Aorta (tissue), 5 donors: ENCODE measurements at regions not wholly inside any gene's neighbourhood (a gene's known extent, or its start where the extent isn't known, plus 50 kb on each side); places are given as distances from the start of the nearest gene placed in this dataset.
A peak's percentile ranks its signal among the peaks of the same experiment; 100 is the strongest.
"Not testable (repeated sequence)": the region's sequence is repeated elsewhere in the genome, so short reads cannot be mapped to it uniquely, and the experiment has no call there.

Experiments
- ATAC-seq: fragments of 200-7000 bp; cut with Tn5 transposase; one replicate; pipeline ENCODE4 v1.9.1; 2022; ENCODE audit warnings: moderate library complexity; ENCODE audit not compliant: low FRiP score
- DNase-seq, 2 donors: peaks; one replicate each; pipeline ENCODE4 v3.0.0-alpha.2; 2020
- H3K27ac ChIP-seq, 2 donors: one replicate each; pipeline ENCODE4 v1.5.1; 2013; ENCODE audit warnings: low read length in 2 of 2, mild to moderate bottlenecking in 2 of 2, moderate library complexity in 2 of 2, control low read depth in 1 of 2, inconsistent platforms in 1 of 2, low read depth in 1 of 2
- H3K27me3 ChIP-seq, 2 donors: one replicate each; pipeline ENCODE4 v1.6.1; 2013; ENCODE audit warnings: control low read depth in 1 of 2, low read length in 1 of 2, mild to moderate bottlenecking in 1 of 2, moderate library complexity in 1 of 2; ENCODE audit not compliant: insufficient read depth in 2 of 2, control insufficient read depth in 1 of 2
- H3K36me3 ChIP-seq, 2 donors: one replicate each; pipeline ENCODE4 v1.6.1; 2013; ENCODE audit warnings: control low read depth in 1 of 2, low read length in 1 of 2, mild to moderate bottlenecking in 1 of 2; ENCODE audit not compliant: insufficient read depth in 2 of 2, control insufficient read depth in 1 of 2
- H3K4me1 ChIP-seq, 2 donors: one replicate each; pipeline ENCODE4 v1.6.1; 2013; ENCODE audit warnings: low read length in 2 of 2, control low read depth in 1 of 2, mild to moderate bottlenecking in 1 of 2, moderate library complexity in 1 of 2; ENCODE audit not compliant: insufficient read depth in 2 of 2, control insufficient read depth in 1 of 2
- H3K4me3 ChIP-seq, 2 donors: one replicate each; pipeline ENCODE4 v1.5.1; 2013; ENCODE audit warnings: low read length in 2 of 2, control low read depth in 1 of 2, mild to moderate bottlenecking in 1 of 2
- H3K9me3 ChIP-seq: one replicate; pipeline ENCODE4 v1.6.1; 2013; ENCODE audit warnings: mild to moderate bottlenecking, low read length; ENCODE audit not compliant: control insufficient read depth
- WGBS, 2 donors: extraction: QIAGEN DNeasy Blood & Tissue Kit; methylation state at CpG; one replicate each; pipeline ENCODE4 v1.1.7; 2013; 5-methylcytosine and 5-hydroxymethylcytosine counted together
- intact Hi-C, 2 donors: fragments of 100-400 bp; cut with DNase I; formaldehyde crosslinking; loops; one replicate each; pipeline versions ENCODE4 v1.14.2 to v1.15.0; 2022
- donor health status: healthy with polysubstance abuse.
- donor health status: Bipolar disorder and iron deficiency.
- donor health status: DM: no; HTN: no; CAD: no.
- donor health status: DM: no; HTN: no; CAD: no.
- donor health status: DM: yes; HTN: yes; CAD: no.

DNA sequence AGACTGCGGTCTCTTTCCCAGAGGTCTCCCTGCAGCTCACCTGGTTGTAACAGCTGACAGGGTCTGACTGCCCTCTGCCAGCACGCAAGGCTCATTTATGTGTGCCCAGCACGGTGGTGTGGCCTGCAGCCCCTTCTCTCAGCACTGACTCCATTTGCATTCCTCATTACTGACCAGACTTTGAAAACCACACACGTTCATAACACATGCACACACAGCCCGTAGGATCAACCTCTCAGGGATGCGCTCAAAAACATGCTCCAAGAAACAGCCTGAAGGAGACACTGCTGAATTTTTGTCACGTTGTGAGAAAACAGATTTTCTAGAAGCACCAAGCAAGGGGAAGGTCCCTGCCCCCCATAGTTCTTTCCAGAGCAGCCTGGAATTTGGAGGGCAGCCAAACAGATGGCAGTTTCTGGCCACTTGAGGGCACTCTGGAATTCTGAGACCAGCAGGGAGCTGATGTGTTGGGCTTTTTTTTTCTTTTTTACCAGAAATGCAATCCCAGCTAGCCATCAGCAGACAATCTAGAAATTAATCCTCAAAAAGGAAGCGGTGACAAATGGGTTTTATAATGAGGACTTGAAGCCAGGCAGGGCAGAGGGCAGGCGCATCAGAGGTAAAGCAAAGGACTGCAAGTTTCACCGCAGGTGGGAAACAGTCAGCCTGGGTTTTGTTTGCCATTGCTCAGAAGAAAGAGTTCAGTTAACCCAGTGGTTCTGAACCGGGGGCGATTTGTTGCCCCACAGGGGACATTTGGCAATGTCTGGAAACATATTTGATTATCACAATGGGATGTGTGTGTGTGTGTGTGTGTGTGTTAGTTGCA, 170.5 kb upstream of the PROK2 start:
- no peak overlapping the region for H3K27ac ChIP-seq
- intact Hi-C loops = loop anchor here (2.0 to 5.0 kb wide), 3 partner anchors 312 to 867 kb away; no protein-coding TSS in a partner anchor
- H3K36me3 ChIP-seq = no peaks in the 10 kb centered on the region
- no peaks in the 10 kb centered on the region for H3K9me3 ChIP-seq
- H3K4me3 ChIP-seq = no peak overlapping the region
- WGBS, 2 donors = 44 to 45% methylated on average over 12 of the region's 12 CpGs
- peak; percentile 82 to 87 for DNase-seq
- peak; percentile 87 for ATAC-seq
- H3K4me1 ChIP-seq = no peaks in the 10 kb centered on the region
- no peaks in the 10 kb centered on the region for H3K27me3 ChIP-seq

DNA sequence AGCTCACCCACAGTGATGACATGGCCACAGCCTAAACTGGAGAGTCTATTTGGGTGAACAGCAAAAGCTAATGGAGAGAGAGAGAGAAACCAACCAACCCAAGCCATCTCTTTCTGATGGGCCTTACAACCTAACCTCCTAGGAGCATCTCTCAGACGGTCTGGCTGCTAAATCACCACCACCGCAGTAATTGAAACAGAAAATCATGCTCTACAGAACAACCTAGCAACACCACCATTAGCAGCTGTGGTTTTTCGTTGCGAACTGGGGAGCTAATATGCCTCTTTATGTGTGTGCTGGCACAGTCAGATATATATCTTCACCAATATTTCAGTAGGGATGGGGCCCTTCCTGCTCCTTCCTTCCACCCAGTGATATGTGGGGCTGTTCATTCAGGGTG, 166.9 kb upstream of the PROK2 start:
- H3K4me3 ChIP-seq = no peak overlapping the region
- no peaks in the 10 kb centered on the region for H3K9me3 ChIP-seq
- H3K4me1 ChIP-seq = no peaks in the 10 kb centered on the region
- H3K27me3 ChIP-seq = no peaks in the 10 kb centered on the region
- intact Hi-C loops = no loop called here
- ATAC-seq (no peak), DNase-seq (no peak)
- 70 to 71% methylated on average over 4 of the region's 4 CpGs for WGBS, 2 donors
- no peaks in the 10 kb centered on the region for H3K36me3 ChIP-seq
- no peak overlapping the region for H3K27ac ChIP-seq

DNA sequence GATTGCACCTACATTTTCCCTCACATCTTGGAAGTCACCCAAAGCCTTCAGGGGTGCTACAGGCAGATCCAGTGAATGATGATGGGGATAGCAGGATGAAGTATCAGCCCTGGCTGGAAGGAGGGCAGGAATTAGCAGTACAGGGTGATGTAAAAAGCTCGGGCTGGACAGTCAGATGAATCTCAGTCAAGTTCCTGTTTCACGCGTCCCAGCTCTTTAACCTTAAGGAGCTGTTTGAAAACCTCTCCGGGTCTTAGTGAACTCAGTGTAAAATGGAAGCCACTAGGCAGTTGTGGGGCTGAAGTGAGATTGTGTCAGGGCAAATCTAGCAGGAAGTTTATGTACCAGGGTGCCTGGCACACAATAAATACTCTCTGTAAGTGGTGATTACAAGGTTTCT, 166.4 kb upstream of the PROK2 start:
- intact Hi-C loops = no loop called here
- ATAC-seq = no peak
- Histone ChIP-seq H3K4me1 (no peaks in the 10 kb centered on the region), H3K9me3 (no peaks in the 10 kb centered on the region), H3K27me3 (no peaks in the 10 kb centered on the region), H3K27ac (no peak overlapping the region), H3K4me3 (no peak overlapping the region), H3K36me3 (no peaks in the 10 kb centered on the region)
- no peak for DNase-seq
- WGBS, 2 donors = 86 to 87% methylated on average over 4 of the region's 4 CpGs

DNA sequence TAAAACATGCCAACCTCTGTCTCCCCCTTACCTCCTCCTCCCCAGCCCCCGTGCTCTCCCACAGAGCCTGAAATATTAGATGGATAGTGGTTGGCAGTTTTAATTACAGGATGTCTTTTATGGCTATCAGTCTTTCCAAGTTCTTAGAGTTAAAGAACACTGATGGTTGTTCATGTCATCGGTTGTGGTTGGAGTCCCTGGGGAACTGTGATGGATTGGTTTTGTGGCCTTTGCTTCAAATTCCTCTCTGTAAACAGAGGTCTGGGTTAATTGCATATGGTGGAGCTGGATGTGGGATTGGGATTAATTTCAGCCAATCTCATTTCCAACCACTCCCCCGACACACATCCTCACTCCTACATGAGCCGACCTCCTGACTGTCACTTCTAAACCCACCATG, 164.5 kb upstream of the PROK2 start:
- Histone ChIP-seq H3K9me3 (no peaks in the 10 kb centered on the region), H3K27me3 (no peaks in the 10 kb centered on the region), H3K36me3 (no peaks in the 10 kb centered on the region), H3K4me1 (no peaks in the 10 kb centered on the region), H3K27ac (no peak overlapping the region), H3K4me3 (no peak overlapping the region)
- ATAC-seq (no peak), DNase-seq (no peak)
- WGBS, 2 donors = 84 to 87% methylated on average over 4 of the region's 4 CpGs
- intact Hi-C loops = no loop called here

DNA sequence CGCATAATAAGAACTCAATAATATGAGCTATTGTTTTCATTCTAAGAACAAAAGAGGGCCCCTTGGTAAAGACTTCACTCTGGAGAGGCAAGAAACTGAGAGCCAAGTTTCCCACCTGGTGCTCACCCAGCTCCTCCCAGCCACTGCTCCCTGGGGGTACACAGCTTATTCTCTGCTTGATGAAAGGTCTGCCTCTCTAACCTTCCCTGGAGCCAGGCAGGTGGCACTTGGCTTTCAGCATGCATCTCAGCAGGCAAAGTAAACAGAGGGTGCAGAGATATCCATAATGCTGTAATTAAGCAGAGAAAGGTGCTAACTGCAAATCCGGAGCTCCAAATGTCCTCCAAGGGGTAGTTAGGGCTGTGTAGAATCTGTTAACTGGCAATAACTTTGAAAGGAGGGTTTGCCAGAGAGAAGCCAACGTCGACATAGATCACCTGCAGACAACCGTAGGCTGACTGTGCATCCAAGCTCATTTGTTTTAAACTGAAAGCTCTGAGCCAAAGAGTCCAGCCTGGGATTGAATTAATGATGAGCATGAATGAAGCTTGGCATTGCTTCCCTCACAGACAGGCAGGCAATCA, 159.6 kb upstream of the PROK2 start:
- H3K27ac ChIP-seq = no peak overlapping the region
- no peak for DNase-seq
- no peak overlapping the region for H3K4me3 ChIP-seq
- H3K27me3 ChIP-seq = peaks cover 0 to 1% of the 10 kb centered on the region in 2 donors
- 88 to 89% methylated on average over 5 of the region's 5 CpGs for WGBS, 2 donors
- no peaks in the 10 kb centered on the region for H3K4me1 ChIP-seq
- H3K36me3 ChIP-seq = no peaks in the 10 kb centered on the region
- intact Hi-C loops = no loop called here
- no peak for ATAC-seq
- peaks cover 1% of the 10 kb centered on the region for H3K9me3 ChIP-seq

DNA sequence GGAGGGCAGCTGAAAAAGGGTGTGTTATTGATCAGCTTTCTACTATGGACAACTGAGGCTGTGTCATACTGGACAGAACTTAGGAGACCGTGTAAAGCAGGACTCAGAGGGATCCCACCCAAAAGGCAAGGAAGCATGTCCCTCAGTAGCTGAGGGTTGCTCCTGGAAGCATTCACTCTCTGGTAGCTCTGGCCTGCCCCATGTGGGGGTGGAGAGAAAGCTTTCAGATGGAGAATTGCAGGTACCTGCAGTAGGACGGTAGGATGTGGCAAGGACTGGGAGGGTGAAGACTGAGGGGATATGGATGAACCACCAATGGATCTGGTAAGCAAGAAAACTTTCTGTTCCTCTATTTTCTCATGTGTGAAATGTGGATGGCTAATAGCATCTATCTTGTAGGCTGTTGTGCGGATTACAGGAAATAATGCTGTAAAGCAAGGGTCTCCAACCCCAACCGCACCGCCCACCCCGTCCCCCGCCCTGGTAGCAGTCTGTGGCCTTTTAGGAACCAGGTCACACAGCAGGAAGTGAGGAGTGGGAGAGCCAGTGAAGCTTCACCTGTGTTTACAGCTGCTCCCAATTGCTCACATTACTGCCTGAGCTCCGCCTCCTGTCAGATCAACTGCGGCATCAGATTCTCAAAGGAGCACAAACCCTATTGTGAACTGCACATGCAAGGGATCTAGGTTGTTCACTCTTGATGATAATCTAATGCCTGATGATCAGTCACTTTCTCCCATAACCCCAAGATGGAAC, 157.7 kb upstream of the PROK2 start:
- no peak overlapping the region for H3K4me3 ChIP-seq
- H3K36me3 ChIP-seq = no peaks in the 10 kb centered on the region
- intact Hi-C loops = no loop called here
- H3K27ac ChIP-seq = no peak overlapping the region
- peaks cover 1% of the 10 kb centered on the region for H3K9me3 ChIP-seq
- DNase-seq (no peak), ATAC-seq (no peak)
- no peaks in the 10 kb centered on the region for H3K4me1 ChIP-seq
- WGBS, 2 donors = 91 to 94% methylated on average over 9 of the region's 9 CpGs
- peaks cover 0 to 1% of the 10 kb centered on the region in 2 donors for H3K27me3 ChIP-seq

DNA sequence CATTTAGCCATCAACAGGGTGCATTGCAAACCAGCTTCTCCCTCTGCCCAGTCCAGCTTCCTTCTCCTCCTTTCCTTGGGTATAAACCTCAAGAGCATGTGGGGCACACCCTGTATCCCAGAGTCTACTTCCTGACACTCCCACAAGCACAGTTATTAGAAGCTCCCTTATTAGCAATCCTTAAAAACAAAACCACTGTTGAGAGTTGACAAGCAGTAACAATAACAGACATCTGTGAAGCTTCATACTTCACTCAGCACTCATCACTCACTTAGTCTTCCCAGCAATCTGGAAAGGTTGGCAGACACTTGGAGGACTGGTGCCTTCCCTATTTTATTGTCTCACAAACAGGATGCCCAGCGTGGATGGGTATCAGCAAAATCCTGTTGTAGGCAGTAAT, 155.5 kb upstream of the PROK2 start:
- no peak for ATAC-seq

DNA sequence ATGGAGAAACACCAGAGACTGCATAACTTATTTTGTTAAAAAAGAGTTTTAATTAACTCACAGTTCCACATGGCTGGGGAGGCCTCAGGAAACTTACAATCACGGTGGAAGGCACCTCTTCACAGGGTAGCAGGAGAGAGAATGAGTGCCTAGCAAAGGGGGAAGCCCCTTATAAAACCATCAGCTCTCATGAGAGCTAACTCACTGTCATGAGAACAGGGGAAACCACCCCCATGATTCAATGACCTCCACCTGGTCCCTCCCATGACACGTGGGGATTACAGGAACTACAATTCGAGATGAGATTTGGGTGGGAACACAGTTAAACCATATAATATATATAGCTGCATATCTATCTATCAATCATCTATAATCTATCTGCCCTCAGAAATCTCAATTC, 153.1 kb upstream of the PROK2 start:
- H3K27me3 ChIP-seq, H3K9me3 ChIP-seq, DNase-seq, ATAC-seq, H3K4me1 ChIP-seq, H3K4me3 ChIP-seq, intact Hi-C loops, H3K27ac ChIP-seq, H3K36me3 ChIP-seq: not testable (repeated sequence)
- WGBS, 2 donors = 95 to 98% methylated on average over 3 of the region's 3 CpGs

More for the DNA sequence above, 155.5 kb upstream of the PROK2 start:
- H3K9me3 ChIP-seq = peaks cover 1% of the 10 kb centered on the region
- 90 to 97% methylated on average over 1 of the region's 1 CpG for WGBS, 2 donors
- no peak for DNase-seq
- no peaks in the 10 kb centered on the region for H3K4me1 ChIP-seq
- intact Hi-C loops = no loop called here
- no peaks in the 10 kb centered on the region for H3K36me3 ChIP-seq
- no peak overlapping the region for H3K4me3 ChIP-seq
- peaks cover 0 to 1% of the 10 kb centered on the region in 2 donors for H3K27me3 ChIP-seq
- H3K27ac ChIP-seq = no peak overlapping the region
